GM23338 (cell line): ENCODE measurements at regions not wholly inside any gene's neighbourhood (a gene's known extent, or its start where the extent isn't known, plus 50 kb on each side); places are given as distances from the start of the nearest gene placed in this dataset.

Experiments
- CREB1 ChIP-seq: fragments of 250-450 bp; sonication (Bioruptor Pico); IDR thresholded peaks from 2 replicates; pipeline ENCODE4 v1.5.0; 2020; ENCODE audit warnings: low read depth, mild to moderate bottlenecking, moderate library complexity
- EZH2 ChIP-seq: fragments of 200-600 bp; sonication (generic); IDR thresholded peaks from one replicate; pipeline ENCODE4 v1.8.0; 2017; ENCODE audit warnings: antibody characterized with exemption, mild to moderate bottlenecking, low read depth; ENCODE audit not compliant: unreplicated experiment
- EZH2phosphoT487 ChIP-seq: fragments of 200-600 bp; sonication (generic); IDR thresholded peaks from one replicate; pipeline ENCODE4 v1.8.1; 2018; ENCODE audit warnings: antibody characterized with exemption; ENCODE audit not compliant: unreplicated experiment
- JUNB ChIP-seq: IDR thresholded peaks from one replicate; pipeline ENCODE4 v1.6.1; 2016; ENCODE audit warnings: antibody characterized with exemption; ENCODE audit not compliant: unreplicated experiment
- NANOG ChIP-seq: IDR thresholded peaks from 2 replicates; pipeline ENCODE4 v1.6.1; 2016; ENCODE audit warnings: antibody characterized with exemption, borderline replicate concordance
- POLR2AphosphoS5 ChIP-seq: IDR thresholded peaks from 2 replicates; pipeline ENCODE4 v1.6.1; 2016; ENCODE audit warnings: antibody characterized with exemption, low read depth
- REST ChIP-seq: IDR thresholded peaks from one replicate; pipeline ENCODE4 v1.6.1; 2018; ENCODE audit warnings: antibody characterized with exemption; ENCODE audit not compliant: unreplicated experiment
- ZNF114 ChIP-seq: fragments of 250-450 bp; sonication (Bioruptor Pico); IDR thresholded peaks from 2 replicates; pipeline ENCODE4 v1.5.0; 2020; ENCODE audit warnings: mild to moderate bottlenecking, moderate library complexity
- ZNF331 ChIP-seq: fragments of 250-450 bp; sonication (Bioruptor Pico); IDR thresholded peaks from 2 replicates; pipeline ENCODE4 v1.5.0; 2020; ENCODE audit warnings: low read depth, mild to moderate bottlenecking, moderate library complexity
- TF ChIP-seq, protein P1 (sequence below), 2 experiments: fragments of 200-600 bp in 1 of 2; sonication (generic) in 1 of 2; conservative IDR thresholded peaks; 2 replicates each; pipeline versions ENCODE4 v1.5.1 to v1.6.1; 2016 to 2017; ENCODE audit warnings: antibody characterized with exemption in 2 of 2, low read depth in 2 of 2, mild to moderate bottlenecking in 2 of 2, moderate library complexity in 1 of 2

DNA sequence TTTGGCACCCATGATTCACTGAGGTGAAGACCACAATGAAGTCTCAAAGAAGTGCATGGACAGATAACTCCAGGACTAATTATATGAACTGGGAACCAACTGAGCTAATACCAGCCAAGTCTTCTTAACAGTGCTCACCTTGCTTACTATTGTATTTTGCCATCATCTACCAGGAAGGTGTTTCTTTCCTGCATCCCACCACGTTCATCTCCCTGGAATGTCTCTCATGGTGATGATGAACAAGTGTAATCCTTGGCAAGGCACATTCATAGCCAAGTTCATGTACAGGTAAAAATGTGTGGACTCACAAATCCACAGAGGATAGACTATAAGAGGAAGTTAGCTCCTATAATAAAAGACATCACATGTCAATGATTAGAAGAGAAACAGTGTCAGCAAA, 489.1 kb downstream of the SMARCA1 start:
- TF ChIP-seq, protein P1, sequence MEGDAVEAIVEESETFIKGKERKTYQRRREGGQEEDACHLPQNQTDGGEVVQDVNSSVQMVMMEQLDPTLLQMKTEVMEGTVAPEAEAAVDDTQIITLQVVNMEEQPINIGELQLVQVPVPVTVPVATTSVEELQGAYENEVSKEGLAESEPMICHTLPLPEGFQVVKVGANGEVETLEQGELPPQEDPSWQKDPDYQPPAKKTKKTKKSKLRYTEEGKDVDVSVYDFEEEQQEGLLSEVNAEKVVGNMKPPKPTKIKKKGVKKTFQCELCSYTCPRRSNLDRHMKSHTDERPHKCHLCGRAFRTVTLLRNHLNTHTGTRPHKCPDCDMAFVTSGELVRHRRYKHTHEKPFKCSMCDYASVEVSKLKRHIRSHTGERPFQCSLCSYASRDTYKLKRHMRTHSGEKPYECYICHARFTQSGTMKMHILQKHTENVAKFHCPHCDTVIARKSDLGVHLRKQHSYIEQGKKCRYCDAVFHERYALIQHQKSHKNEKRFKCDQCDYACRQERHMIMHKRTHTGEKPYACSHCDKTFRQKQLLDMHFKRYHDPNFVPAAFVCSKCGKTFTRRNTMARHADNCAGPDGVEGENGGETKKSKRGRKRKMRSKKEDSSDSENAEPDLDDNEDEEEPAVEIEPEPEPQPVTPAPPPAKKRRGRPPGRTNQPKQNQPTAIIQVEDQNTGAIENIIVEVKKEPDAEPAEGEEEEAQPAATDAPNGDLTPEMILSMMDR (conservative IDR thresholded peaks at IDR 0.05; ENCODE audit: low read depth in 2 of 2) = no peak
- TF ChIP-seq REST (no peak), CREB1 (no peak), POLR2AphosphoS5 (no peak), EZH2 (no peak), EZH2phosphoT487 (no peak), JUNB (no peak), NANOG (no peak), ZNF114 (no peak), ZNF331 (no peak)
